ENCODE measurements at regions not wholly inside any gene's neighbourhood (a gene's known extent, or its start where the extent isn't known, plus 50 kb on each side); places are given as distances from the start of the nearest gene placed in this dataset.

GRCh38 chr4:101670897-101671296 lies 119.6 kb upstream of the BANK1 start:
- Histone ChIP-seq H3K36me3 (ENCODE audit: low read depth) (no peaks in the 10 kb centered on the region), H3K9me3 (ENCODE audit: severe bottlenecking) (no peaks in the 10 kb centered on the region), H3K4me3 (ENCODE audit: severe bottlenecking) (no peak overlapping the region), H3K27ac (ENCODE audit: poor library complexity, severe bottlenecking) (no peak overlapping the region), H3K27me3 (ENCODE audit: insufficient read depth, poor library complexity, severe bottlenecking) (no peaks in the 10 kb centered on the region), H3K4me1 (ENCODE audit: insufficient read depth, poor library complexity, severe bottlenecking) (no peaks in the 10 kb centered on the region)
- no peak for TF ChIP-seq CTCF (IDR thresholded peaks at IDR 0.05; ENCODE audit: poor library complexity, severe bottlenecking)
- DNase-seq (ENCODE audit: low spot score) (no peak), ATAC-seq (ENCODE audit: low read depth) (no peak)

- Histone ChIP-seq H3K4me1 (ENCODE audit: insufficient read depth, poor library complexity, severe bottlenecking) (no peaks in the 10 kb centered on the region), H3K4me3 (ENCODE audit: severe bottlenecking) (no peak overlapping the region), H3K27ac (ENCODE audit: poor library complexity, severe bottlenecking) (no peak overlapping the region), H3K27me3 (ENCODE audit: insufficient read depth, poor library complexity, severe bottlenecking) (no peaks in the 10 kb centered on the region), H3K9me3 (ENCODE audit: severe bottlenecking) (no peaks in the 10 kb centered on the region), H3K36me3 (ENCODE audit: low read depth) (no peaks in the 10 kb centered on the region)
- no peak for ATAC-seq (ENCODE audit: low read depth)
- no peak for TF ChIP-seq CTCF (IDR thresholded peaks at IDR 0.05; ENCODE audit: poor library complexity, severe bottlenecking)
- DNase-seq (ENCODE audit: low spot score), result no peak
Measured at GRCh38 chr4:101670370-101670769, 120.2 kb upstream of the BANK1 start.

GRCh38 chr4:101669832-101670188 lies 120.7 kb upstream of the BANK1 start:
- ATAC-seq (ENCODE audit: low read depth), result no peak

GRCh38 chr4:101669138-101669831 lies 121.2 kb upstream of the BANK1 start:
- Histone ChIP-seq H3K36me3 (ENCODE audit: low read depth) (no peaks in the 10 kb centered on the region), H3K9me3 (ENCODE audit: severe bottlenecking) (no peaks in the 10 kb centered on the region), H3K27ac (ENCODE audit: poor library complexity, severe bottlenecking) (no peak overlapping the region), H3K4me3 (ENCODE audit: severe bottlenecking) (no peak overlapping the region), H3K27me3 (ENCODE audit: insufficient read depth, poor library complexity, severe bottlenecking) (no peaks in the 10 kb centered on the region), H3K4me1 (ENCODE audit: insufficient read depth, poor library complexity, severe bottlenecking) (no peaks in the 10 kb centered on the region)
- no peak for TF ChIP-seq CTCF (IDR thresholded peaks at IDR 0.05; ENCODE audit: poor library complexity, severe bottlenecking)
- ATAC-seq (ENCODE audit: low read depth) (no peak), DNase-seq (ENCODE audit: low spot score) (no peak)

More at GRCh38 chr4:101669832-101670188, 120.7 kb upstream of the BANK1 start:
- Histone ChIP-seq H3K27me3 (ENCODE audit: insufficient read depth, poor library complexity, severe bottlenecking) (no peaks in the 10 kb centered on the region), H3K27ac (ENCODE audit: poor library complexity, severe bottlenecking) (no peak overlapping the region), H3K4me3 (ENCODE audit: severe bottlenecking) (no peak overlapping the region), H3K9me3 (ENCODE audit: severe bottlenecking) (no peaks in the 10 kb centered on the region), H3K4me1 (ENCODE audit: insufficient read depth, poor library complexity, severe bottlenecking) (no peaks in the 10 kb centered on the region), H3K36me3 (ENCODE audit: low read depth) (no peaks in the 10 kb centered on the region)
- no peak for TF ChIP-seq CTCF (IDR thresholded peaks at IDR 0.05; ENCODE audit: poor library complexity, severe bottlenecking)
- DNase-seq (ENCODE audit: low spot score), result no peak

GRCh38 chr4:101667348-101667747 lies 123.2 kb upstream of the BANK1 start:
- no peaks in the 10 kb centered on the region for H3K4me1 ChIP-seq (ENCODE audit: insufficient read depth, poor library complexity, severe bottlenecking)
- H3K4me3 ChIP-seq (ENCODE audit: severe bottlenecking), result no peak overlapping the region
- H3K9me3 ChIP-seq (ENCODE audit: severe bottlenecking), result no peaks in the 10 kb centered on the region

More at GRCh38 chr4:101667348-101667747, 123.2 kb upstream of the BANK1 start:
- ATAC-seq (ENCODE audit: low read depth) (no peak), DNase-seq (ENCODE audit: low spot score) (no peak)
- H3K27ac ChIP-seq (ENCODE audit: poor library complexity, severe bottlenecking), result no peak overlapping the region
- H3K36me3 ChIP-seq (ENCODE audit: low read depth), result no peaks in the 10 kb centered on the region
- H3K27me3 ChIP-seq (ENCODE audit: insufficient read depth, poor library complexity, severe bottlenecking), result no peaks in the 10 kb centered on the region
- TF ChIP-seq CTCF (IDR thresholded peaks at IDR 0.05; ENCODE audit: poor library complexity, severe bottlenecking), result no peak
